SKM-1 (cell line): ENCODE measurements at regions not wholly inside any gene's neighbourhood (a gene's known extent, or its start where the extent isn't known, plus 50 kb on each side); places are given as distances from the start of the nearest gene placed in this dataset.
"Not testable (repeated sequence)": the region's sequence is repeated elsewhere in the genome, so short reads cannot be mapped to it uniquely, and the experiment has no call there.

Source experiments
- DNase-seq: peaks from one replicate; lab custom pipeline; 2025; ENCODE audit not compliant: unreplicated experiment; lab: John Stamatoyannopoulos, UW

DNA sequence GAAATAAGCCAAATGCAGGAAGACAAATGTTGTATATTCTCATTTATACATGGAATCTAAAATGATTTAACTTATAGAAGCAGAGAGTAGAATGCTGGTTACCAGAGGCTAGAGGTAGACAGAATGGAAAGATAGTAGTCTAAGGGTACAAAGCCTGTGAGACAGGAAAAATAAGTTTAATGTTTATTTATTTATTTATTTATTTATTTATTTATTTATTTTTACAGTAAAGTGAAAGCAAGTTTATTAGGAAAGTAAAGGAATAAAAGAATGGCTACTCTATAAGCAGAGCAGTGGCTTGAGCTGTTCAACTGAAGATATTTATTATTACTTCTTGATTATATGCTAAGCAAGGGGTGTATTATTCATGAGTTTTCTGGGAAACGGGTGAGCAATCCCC is 203.2 kb downstream of the LAS1L start:
- DNase-seq, result no peak

DNA sequence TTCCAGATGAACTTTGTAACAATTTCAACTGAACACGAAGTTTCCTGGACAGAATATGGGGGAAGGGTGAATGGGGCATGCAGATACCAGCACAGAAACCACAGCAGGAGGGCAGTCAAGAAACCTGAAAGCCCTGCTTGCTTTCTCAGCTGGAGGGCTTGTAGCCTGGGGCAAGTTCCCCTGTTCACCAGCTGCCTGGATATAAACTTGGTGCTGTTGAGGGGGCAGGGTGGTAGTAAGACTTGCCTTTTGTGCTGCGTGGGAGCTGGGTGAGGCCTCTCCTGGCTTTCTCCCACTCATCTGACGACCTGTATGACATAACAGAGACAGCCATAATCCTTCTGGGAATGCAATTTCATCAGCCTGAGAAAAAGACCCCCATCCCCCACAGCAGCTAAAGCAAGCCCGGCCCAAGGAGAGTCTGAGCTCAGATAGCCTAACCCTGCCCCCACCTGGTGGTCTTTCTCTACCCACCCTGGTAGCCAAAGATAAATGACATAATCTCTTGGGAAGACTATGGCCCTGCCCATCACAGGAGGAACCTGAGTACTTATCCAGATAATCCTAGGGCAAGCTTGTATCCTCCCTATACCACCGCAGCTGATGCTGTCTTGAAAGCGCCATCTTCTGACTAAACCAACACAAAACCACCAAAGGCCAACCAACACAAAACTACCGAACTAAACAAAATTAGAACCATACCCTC is 234.3 kb downstream of the LAS1L start:
- no peak for DNase-seq

DNA sequence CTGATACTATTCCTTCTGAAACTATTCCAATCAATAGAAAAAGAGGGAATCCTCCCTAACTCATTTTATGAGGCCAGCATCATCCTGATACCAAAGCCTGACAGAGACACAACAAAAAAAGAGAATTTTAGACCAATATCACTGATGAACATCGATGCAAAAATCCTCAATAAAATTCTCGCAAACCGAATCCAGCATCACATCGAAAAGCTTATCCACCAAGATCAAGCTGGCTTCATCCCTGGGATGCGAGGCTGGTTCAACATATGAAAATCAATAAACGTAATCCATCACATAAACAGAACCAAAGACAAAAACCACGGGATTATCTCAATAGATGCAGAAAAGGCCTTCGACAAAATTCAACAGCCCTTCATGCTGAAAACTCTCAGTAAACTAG is 251.7 kb downstream of the LAS1L start:
- DNase-seq, result not testable (repeated sequence)

- DNase-seq, result no peak
Measured at GRCh38 chrX:65273152-65273551, 261.4 kb downstream of the LAS1L start.

DNA sequence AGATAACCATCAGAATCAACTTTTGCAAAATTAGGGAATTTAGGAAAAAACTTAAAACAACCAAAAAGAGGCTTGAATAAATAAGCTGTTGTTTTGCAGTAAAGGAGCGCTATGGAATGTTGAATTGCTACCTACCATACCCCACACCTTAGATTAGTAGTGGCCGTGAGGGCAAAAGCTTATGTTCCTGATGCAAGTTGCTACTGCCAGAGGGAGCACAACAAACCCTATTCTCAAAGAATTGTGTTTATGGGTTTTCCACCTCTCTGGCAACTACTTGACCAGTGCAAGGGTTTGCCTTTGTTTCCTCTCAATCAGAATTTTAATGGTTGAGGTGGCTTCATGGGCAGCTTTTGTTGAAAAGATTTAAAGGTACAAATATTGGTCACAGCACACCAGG is 268.1 kb downstream of the LAS1L start:
- DNase-seq, result no peak

- DNase-seq, result no peak
Measured at GRCh38 chrX:65253817-65254216, 277.6 kb upstream of the ZC4H2 start.

DNA sequence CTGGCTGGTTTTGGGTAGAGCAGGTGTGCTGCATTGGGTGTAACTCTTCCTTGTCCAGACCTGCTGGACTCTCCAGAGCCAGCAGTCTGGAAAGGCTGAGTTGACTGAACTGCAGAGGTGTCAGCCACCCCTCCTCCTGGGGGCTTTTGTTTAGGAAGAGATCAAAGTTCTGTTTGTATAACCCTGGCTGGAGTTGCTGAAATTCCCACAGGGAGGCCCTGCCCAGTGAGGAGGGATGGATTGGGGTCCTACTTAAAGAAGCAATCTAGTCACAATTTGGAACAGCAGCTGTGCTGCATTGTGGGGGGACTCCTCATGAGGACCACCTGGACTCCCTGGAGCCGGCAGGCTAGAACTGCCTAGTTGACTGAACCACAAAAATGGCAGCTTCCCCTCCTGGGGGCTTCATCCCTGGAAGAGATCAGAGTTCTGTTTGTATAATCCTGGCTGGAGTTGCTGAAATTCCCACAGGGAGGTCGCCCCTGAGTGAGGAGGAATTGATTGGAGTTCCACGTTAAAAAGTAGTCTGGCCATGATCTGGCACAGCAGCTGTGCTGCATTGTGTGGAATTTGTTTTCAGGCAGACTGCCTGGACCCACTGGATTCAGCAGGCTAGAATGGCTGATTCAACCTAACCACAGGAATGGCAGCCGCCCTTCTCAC is 264.9 kb upstream of the ZC4H2 start:
- DNase-seq, result no peak

- DNase-seq, result no peak
Measured at GRCh38 chrX:65203545-65203944, 227.3 kb upstream of the ZC4H2 start.

DNA sequence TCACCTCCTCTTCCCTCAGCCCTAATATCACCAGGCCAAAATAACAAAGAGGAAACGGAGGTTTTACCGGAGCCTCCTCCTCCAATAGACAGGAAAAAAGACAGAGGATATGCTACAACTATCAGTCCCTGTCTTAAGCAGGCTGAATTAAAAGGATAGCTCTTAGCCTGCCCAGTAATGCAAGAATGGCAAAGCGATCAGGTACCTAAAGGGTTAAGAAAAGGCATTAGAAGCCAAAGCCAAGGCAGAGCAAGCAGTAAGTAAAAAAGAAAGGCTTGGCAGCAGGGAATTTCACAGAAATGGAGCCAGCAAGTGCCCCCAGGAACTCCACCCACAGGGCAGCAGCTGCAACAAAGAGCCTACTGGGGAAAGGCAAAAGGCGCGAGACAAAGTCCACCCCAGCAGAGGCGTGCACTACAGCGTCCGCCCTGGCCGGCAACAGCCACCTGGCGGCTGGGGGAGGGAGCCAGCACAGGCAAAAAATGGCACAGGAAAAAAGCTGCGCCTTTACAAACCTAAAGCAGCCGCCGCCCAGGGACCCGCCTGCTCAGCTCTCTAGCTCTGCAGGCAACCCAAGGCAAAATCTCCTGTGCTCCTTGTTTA is 220.6 kb upstream of the ZC4H2 start:
- no peak for DNase-seq

GRCh38 chrX:65195621-65196020 is 219.4 kb upstream of the ZC4H2 start:
- no peak for DNase-seq

DNA sequence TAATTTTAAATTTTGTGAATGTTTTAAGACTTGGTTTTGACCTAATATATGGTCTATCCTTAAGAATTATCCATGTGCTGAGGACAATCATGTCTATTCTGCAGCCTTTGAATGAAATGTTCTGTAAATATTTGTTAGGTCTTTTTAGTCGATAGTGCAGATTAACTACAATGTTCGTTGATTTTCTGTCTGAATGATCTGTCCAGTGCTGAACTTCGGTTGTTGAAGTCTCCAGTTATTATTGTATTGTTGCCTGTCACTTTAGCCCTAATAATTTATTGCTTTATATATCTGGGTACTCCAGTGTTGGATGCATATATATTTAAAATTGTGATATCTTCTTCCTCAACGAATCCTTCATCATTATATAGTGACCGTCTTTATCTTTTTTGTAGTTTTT is 218.3 kb upstream of the ZC4H2 start:
- DNase-seq, result no peak

GRCh38 chrX:65163325-65163724 is 187.1 kb upstream of the ZC4H2 start:
- not testable (repeated sequence) for DNase-seq

DNA sequence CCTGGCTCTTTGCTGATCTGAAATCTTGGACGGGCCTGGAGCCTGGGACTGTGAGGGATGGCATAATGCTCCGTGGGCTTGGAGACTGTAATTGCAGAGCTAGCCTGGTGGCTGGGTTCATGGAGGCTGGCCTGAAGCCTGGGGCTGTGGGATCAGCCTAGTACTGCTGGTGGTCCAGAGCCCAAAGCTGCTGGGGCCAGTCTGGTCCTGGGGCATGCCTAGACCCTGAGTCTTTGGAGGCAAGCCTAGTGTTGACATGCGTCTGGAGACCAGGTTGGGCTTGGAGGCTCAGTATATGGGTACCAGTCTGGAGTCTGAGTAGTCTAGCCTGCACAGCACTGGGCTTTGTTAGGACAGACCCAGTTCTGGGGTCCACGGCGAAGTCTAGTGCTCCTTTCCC is 172.0 kb upstream of the ZC4H2 start:
- no peak for DNase-seq

DNA sequence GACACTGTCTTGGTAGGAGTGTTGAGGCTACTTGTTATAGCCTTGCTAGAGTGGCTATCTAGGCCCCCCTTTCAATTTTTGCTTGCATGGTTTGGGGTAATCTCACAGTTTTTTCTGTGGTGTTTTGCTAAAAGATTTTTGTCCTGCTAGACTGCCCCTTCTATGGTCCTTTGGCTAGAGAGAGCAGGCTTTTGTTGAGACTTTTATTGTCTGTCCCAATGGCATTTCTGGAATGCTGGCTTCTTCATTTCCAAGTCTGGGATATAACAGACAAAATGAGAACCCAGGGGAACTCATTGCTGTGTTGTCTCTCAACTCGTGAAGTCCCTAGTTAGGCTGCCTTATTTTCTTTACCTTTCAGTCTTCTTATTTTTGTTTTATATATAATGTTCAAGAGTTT is 160.2 kb upstream of the ZC4H2 start:
- no peak for DNase-seq

DNA sequence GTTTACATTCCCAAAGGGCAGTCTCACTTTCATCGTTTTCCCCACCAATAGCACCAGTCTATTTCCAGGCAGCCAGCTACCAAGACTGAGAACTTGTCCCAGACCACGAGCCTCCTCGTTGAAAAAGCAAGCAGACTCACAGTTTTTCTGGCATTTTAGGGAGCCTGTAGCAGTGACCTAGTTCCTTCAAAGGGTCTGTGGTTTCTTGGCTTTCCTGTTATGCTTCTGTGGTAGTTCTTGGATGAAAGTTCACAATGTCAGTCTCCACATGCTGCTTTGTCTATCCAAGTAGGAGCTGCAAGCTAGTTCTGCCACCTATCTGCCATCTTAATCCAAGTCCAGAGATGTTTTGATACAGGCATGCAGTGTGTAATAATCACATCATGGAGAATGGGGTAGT is 151.6 kb upstream of the ZC4H2 start:
- no peak for DNase-seq

DNA sequence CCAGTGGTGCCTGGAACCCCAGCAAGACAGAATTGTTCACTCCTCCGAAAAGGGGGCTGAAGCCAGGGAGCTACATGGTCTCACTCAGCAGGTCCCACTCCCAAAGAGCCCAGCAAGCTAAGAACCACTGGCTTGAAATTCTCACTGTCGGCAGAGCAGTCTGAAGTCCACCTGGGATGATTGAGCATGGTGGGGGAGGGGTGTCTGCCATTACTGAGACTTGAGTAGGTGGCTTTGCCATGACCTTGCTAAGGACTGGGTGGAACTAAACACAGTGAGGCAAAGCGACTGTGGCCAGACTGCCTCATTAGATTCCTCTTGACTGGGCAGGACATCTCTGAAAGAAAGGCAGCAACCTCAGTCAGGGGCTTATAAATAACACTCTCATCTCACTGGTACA is 122.6 kb upstream of the ZC4H2 start:
- DNase-seq, result no peak

- no peak for DNase-seq
Measured at GRCh38 chrX:65093658-65094057, 117.4 kb upstream of the ZC4H2 start.

DNA sequence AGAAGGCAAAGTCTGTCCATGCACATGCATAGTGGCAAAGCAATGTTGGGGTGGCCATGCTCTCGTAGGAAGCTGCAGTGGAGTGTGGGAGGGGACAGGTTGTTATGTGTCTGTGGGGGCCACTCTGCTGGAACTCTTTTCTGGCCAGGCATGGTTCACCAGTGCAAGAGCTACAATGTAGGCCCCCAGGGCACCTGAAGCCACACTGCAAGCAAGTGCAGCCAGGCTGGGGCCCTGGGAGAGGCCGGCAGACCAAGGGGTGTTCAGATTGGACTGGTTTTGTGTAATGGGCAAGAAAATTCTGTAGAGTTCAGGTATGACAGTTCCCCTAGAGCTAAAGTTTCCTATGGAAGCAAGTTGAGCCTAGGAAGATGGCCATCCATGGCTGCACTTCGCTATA is 97.0 kb upstream of the ZC4H2 start:
- no peak for DNase-seq

DNA sequence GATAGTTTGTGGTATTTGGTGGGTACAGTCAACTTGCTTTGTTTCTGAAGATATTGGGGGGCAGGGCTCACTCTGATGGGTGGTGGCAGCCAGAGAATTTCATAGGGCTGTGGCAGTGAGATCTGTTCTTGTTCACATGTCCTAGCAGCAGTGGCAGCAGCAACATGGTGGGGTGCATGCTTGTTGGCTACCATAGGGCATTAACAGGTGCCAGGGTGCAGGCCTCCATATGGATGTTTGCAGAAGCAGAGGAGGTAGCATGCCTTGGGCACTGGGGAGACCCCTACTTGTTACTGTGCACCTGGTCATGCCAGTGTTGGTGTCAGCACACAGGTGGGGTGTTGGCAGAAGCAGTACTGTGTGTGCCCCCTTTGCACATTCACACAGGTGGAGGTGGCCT is 96.3 kb upstream of the ZC4H2 start:
- DNase-seq, result no peak

GRCh38 chrX:65058626-65059025 is 82.4 kb upstream of the ZC4H2 start:
- not testable (repeated sequence) for DNase-seq

DNA sequence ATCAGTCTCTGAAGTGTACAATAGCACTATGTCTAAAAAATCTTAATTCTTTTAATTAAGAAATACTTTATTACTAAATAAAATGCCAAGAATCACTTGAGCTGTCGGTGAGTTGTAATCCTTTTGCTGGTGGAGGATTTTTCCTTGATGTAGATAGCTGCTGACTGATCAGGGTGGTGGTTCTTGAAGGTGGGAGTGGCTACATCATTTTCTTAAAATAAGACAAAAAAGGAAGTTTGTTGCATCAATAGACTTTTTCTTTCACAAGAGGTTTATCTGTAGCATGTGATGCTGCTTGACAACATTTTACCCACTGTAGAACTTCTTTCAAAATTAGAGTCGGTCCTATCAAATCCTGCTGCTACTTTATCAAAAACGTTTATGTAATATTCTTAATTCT is 68.8 kb upstream of the ZC4H2 start:
- no peak for DNase-seq

GRCh38 chrX:65035446-65035770 is 59.2 kb upstream of the ZC4H2 start:
- DNase-seq, result no peak
